ENCODE measurements at regions not wholly inside any gene's neighbourhood (a gene's known extent, or its start where the extent isn't known, plus 50 kb on each side); places are given as distances from the start of the nearest gene placed in this dataset.

- no CpG with 5 or more reads among the region's 2 CpGs for WGBS (ENCODE audit: extremely low coverage, insufficient coverage, low lambda C conversion rate)
- DNase-seq, result no peak
- no peak overlapping the region for H3K4ac ChIP-seq (ENCODE audit: low read depth, low read length)
Observed at GRCh38 chr13:37257706-37258105, 152.2 kb upstream of the CSNK1A1L start.

DNA sequence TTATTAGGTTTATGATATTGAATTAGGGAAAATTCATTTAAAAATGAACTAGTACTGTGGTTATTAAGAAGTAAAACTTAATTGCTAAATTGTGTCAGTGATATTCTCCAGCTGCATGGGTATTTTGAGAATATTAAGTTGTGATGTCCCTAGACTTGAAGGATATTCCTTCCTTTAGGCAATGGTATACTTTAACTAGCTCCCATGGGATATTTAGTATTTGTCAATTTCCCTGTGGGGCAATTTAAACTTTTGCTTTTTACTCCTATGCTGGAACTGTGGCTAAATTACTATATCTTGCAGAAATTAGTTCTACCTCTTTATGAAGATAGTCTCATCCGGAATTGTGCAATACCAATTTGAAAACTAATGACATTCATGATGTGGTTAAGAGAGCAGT is 151.6 kb upstream of the CSNK1A1L start:
- DNase-seq, result no peak
- Histone ChIP-seq H3K4me3 (ENCODE audit: low read length) (no peak overlapping the region), H3K79me2 (ENCODE audit: control insufficient read depth, insufficient read depth, low read length) (no peaks in the 10 kb centered on the region), H3K27me3 (ENCODE audit: insufficient read depth, low read length, poor library complexity) (no peaks in the 10 kb centered on the region), H3K4me1 (ENCODE audit: control insufficient read depth, low read depth, low read length) (no peaks in the 10 kb centered on the region), H2BK120ac (ENCODE audit: low read depth, low read length) (no peak overlapping the region), H2BK15ac (replicated peaks; ENCODE audit: low read depth) (no peak overlapping the region), H3K9ac (ENCODE audit: low read length) (no peak overlapping the region), H4K5ac (ENCODE audit: low read length) (no peak overlapping the region), H3K23ac (ENCODE audit: low read length) (no peak overlapping the region), H3K56ac (ENCODE audit: low read length) (no peak overlapping the region), H3K27ac (ENCODE audit: low read depth, low read length) (no peak overlapping the region), H2AK5ac (ENCODE audit: low read length) (no peak overlapping the region), H4K8ac (ENCODE audit: low read depth, low read length) (no peak overlapping the region), H3K79me1 (ENCODE audit: low read length) (no peaks in the 10 kb centered on the region), H3K36me3 (ENCODE audit: control insufficient read depth, insufficient read depth, low read length) (no peaks in the 10 kb centered on the region), H3K4ac (ENCODE audit: low read depth, low read length) (no peak overlapping the region), H2BK5ac (ENCODE audit: low read length) (no peak overlapping the region), H3K18ac (ENCODE audit: low read length) (no peak overlapping the region), H3K4me2 (ENCODE audit: low read length) (no peak overlapping the region)
- WGBS (ENCODE audit: extremely low coverage, insufficient coverage, low lambda C conversion rate), result no CpG with 5 or more reads among the region's 1 CpG

More at GRCh38 chr13:37257706-37258105, 152.2 kb upstream of the CSNK1A1L start:
- no peaks in the 10 kb centered on the region for H3K79me2 ChIP-seq (ENCODE audit: control insufficient read depth, insufficient read depth, low read length)
- H2AK5ac ChIP-seq (ENCODE audit: low read length), result no peak overlapping the region
- H2BK120ac ChIP-seq (ENCODE audit: low read depth, low read length), result no peak overlapping the region
- no peak overlapping the region for H4K8ac ChIP-seq (ENCODE audit: low read depth, low read length)
- H3K27me3 ChIP-seq (ENCODE audit: insufficient read depth, low read length, poor library complexity), result no peaks in the 10 kb centered on the region
- no peaks in the 10 kb centered on the region for H3K4me1 ChIP-seq (ENCODE audit: control insufficient read depth, low read depth, low read length)
- H3K36me3 ChIP-seq (ENCODE audit: control insufficient read depth, insufficient read depth, low read length), result no peaks in the 10 kb centered on the region
- H2BK5ac ChIP-seq (ENCODE audit: low read length), result no peak overlapping the region
- no peak overlapping the region for H3K56ac ChIP-seq (ENCODE audit: low read length)
- no peak overlapping the region for H2BK15ac ChIP-seq (replicated peaks; ENCODE audit: low read depth)
- H3K79me1 ChIP-seq (ENCODE audit: low read length), result no peaks in the 10 kb centered on the region
- H3K4me3 ChIP-seq (ENCODE audit: low read length), result no peak overlapping the region
- no peak overlapping the region for H3K23ac ChIP-seq (ENCODE audit: low read length)
- H4K5ac ChIP-seq (ENCODE audit: low read length), result no peak overlapping the region
- no peak overlapping the region for H3K27ac ChIP-seq (ENCODE audit: low read depth, low read length)
- H3K4me2 ChIP-seq (ENCODE audit: low read length), result no peak overlapping the region
- no peak overlapping the region for H3K18ac ChIP-seq (ENCODE audit: low read length)
- H3K9ac ChIP-seq (ENCODE audit: low read length), result no peak overlapping the region

- Histone ChIP-seq H3K79me2 (ENCODE audit: control insufficient read depth, insufficient read depth, low read length) (no peaks in the 10 kb centered on the region), H3K4me3 (ENCODE audit: low read length) (no peak overlapping the region), H3K79me1 (ENCODE audit: low read length) (no peaks in the 10 kb centered on the region), H2BK5ac (ENCODE audit: low read length) (no peak overlapping the region), H3K56ac (ENCODE audit: low read length) (no peak overlapping the region), H2BK15ac (replicated peaks; ENCODE audit: low read depth) (no peak overlapping the region), H3K27ac (ENCODE audit: low read depth, low read length) (no peak overlapping the region), H4K8ac (ENCODE audit: low read depth, low read length) (no peak overlapping the region), H2BK120ac (ENCODE audit: low read depth, low read length) (no peak overlapping the region), H3K9ac (ENCODE audit: low read length) (no peak overlapping the region), H3K4ac (ENCODE audit: low read depth, low read length) (no peak overlapping the region), H3K36me3 (ENCODE audit: control insufficient read depth, insufficient read depth, low read length) (no peaks in the 10 kb centered on the region), H3K4me1 (ENCODE audit: control insufficient read depth, low read depth, low read length) (no peaks in the 10 kb centered on the region), H3K18ac (ENCODE audit: low read length) (no peak overlapping the region), H3K27me3 (ENCODE audit: insufficient read depth, low read length, poor library complexity) (no peaks in the 10 kb centered on the region), H2AK5ac (ENCODE audit: low read length) (no peak overlapping the region), H3K4me2 (ENCODE audit: low read length) (no peak overlapping the region), H4K5ac (ENCODE audit: low read length) (no peak overlapping the region), H3K23ac (ENCODE audit: low read length) (no peak overlapping the region)
- WGBS (ENCODE audit: extremely low coverage, insufficient coverage, low lambda C conversion rate), result no CpG with 5 or more reads among the region's 4 CpGs
- no peak for DNase-seq
Observed at GRCh38 chr13:37241786-37242185, 136.3 kb upstream of the CSNK1A1L start.

DNA sequence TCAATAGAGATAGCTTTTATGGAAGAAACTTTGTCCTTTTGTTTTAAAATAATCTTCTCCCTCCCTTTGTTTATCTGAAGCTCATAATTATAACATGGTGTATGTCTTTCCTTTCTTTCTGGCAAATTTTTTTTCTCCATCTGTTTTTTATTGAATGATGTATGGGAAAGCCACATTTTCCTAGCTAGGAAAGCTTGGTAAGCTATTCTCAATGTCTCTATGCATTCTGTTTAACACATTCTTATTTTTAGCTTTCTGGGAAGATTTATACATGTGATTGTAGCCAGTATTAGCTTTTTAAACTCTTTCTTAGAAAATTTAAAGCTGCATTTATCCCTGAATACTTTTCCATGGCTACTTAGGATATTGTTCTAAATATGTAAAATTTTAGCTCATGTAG is 124.9 kb upstream of the CSNK1A1L start:
- Histone ChIP-seq H3K4me3 (ENCODE audit: low read length) (no peak overlapping the region), H3K4me2 (ENCODE audit: low read length) (no peak overlapping the region), H3K79me2 (ENCODE audit: control insufficient read depth, insufficient read depth, low read length) (no peaks in the 10 kb centered on the region), H3K9ac (ENCODE audit: low read length) (no peak overlapping the region), H3K18ac (ENCODE audit: low read length) (no peak overlapping the region), H3K4me1 (ENCODE audit: control insufficient read depth, low read depth, low read length) (no peaks in the 10 kb centered on the region), H2AK5ac (ENCODE audit: low read length) (no peak overlapping the region), H2BK5ac (ENCODE audit: low read length) (no peak overlapping the region), H3K23ac (ENCODE audit: low read length) (no peak overlapping the region), H3K27me3 (ENCODE audit: insufficient read depth, low read length, poor library complexity) (no peaks in the 10 kb centered on the region), H4K8ac (ENCODE audit: low read depth, low read length) (no peak overlapping the region), H3K79me1 (ENCODE audit: low read length) (no peaks in the 10 kb centered on the region), H2BK15ac (replicated peaks; ENCODE audit: low read depth) (no peak overlapping the region), H4K5ac (ENCODE audit: low read length) (no peak overlapping the region), H3K56ac (ENCODE audit: low read length) (no peak overlapping the region), H3K4ac (ENCODE audit: low read depth, low read length) (no peak overlapping the region), H3K27ac (ENCODE audit: low read depth, low read length) (no peak overlapping the region), H3K36me3 (ENCODE audit: control insufficient read depth, insufficient read depth, low read length) (no peaks in the 10 kb centered on the region), H2BK120ac (ENCODE audit: low read depth, low read length) (no peak overlapping the region)
- no peak for DNase-seq

GRCh38 chr13:37229931-37230330 is 124.5 kb upstream of the CSNK1A1L start:
- H2BK5ac ChIP-seq (ENCODE audit: low read length), result no peak overlapping the region
- H2BK15ac ChIP-seq (replicated peaks; ENCODE audit: low read depth), result no peak overlapping the region
- H2AK5ac ChIP-seq (ENCODE audit: low read length), result no peak overlapping the region
- no peak overlapping the region for H3K23ac ChIP-seq (ENCODE audit: low read length)
- H3K27me3 ChIP-seq (ENCODE audit: insufficient read depth, low read length, poor library complexity), result no peaks in the 10 kb centered on the region
- no peak overlapping the region for H3K4me2 ChIP-seq (ENCODE audit: low read length)
- no peak overlapping the region for H3K27ac ChIP-seq (ENCODE audit: low read depth, low read length)
- H4K8ac ChIP-seq (ENCODE audit: low read depth, low read length), result no peak overlapping the region
- H3K79me2 ChIP-seq (ENCODE audit: control insufficient read depth, insufficient read depth, low read length), result no peaks in the 10 kb centered on the region
- no peaks in the 10 kb centered on the region for H3K36me3 ChIP-seq (ENCODE audit: control insufficient read depth, insufficient read depth, low read length)
- H3K9ac ChIP-seq (ENCODE audit: low read length), result no peak overlapping the region
- no peak for DNase-seq
- no peak overlapping the region for H4K5ac ChIP-seq (ENCODE audit: low read length)
- H3K18ac ChIP-seq (ENCODE audit: low read length), result no peak overlapping the region
- H3K4ac ChIP-seq (ENCODE audit: low read depth, low read length), result no peak overlapping the region
- no peaks in the 10 kb centered on the region for H3K79me1 ChIP-seq (ENCODE audit: low read length)
- no peak overlapping the region for H2BK120ac ChIP-seq (ENCODE audit: low read depth, low read length)
- no peak overlapping the region for H3K4me3 ChIP-seq (ENCODE audit: low read length)
- no peak overlapping the region for H3K56ac ChIP-seq (ENCODE audit: low read length)
- WGBS (ENCODE audit: extremely low coverage, insufficient coverage, low lambda C conversion rate), result no CpG with 5 or more reads among the region's 1 CpG
- no peaks in the 10 kb centered on the region for H3K4me1 ChIP-seq (ENCODE audit: control insufficient read depth, low read depth, low read length)

GRCh38 chr13:37226971-37227370 is 121.5 kb upstream of the CSNK1A1L start:
- Histone ChIP-seq H2BK5ac (ENCODE audit: low read length) (no peak overlapping the region), H2AK5ac (ENCODE audit: low read length) (no peak overlapping the region), H3K79me2 (ENCODE audit: control insufficient read depth, insufficient read depth, low read length) (no peaks in the 10 kb centered on the region), H3K4ac (ENCODE audit: low read depth, low read length) (no peak overlapping the region), H4K8ac (ENCODE audit: low read depth, low read length) (no peak overlapping the region), H3K27me3 (ENCODE audit: insufficient read depth, low read length, poor library complexity) (no peaks in the 10 kb centered on the region), H3K56ac (ENCODE audit: low read length) (no peak overlapping the region), H3K4me1 (ENCODE audit: control insufficient read depth, low read depth, low read length) (no peaks in the 10 kb centered on the region), H3K23ac (ENCODE audit: low read length) (no peak overlapping the region), H3K18ac (ENCODE audit: low read length) (no peak overlapping the region), H3K9ac (ENCODE audit: low read length) (no peak overlapping the region), H3K79me1 (ENCODE audit: low read length) (no peaks in the 10 kb centered on the region), H4K5ac (ENCODE audit: low read length) (no peak overlapping the region), H3K4me3 (ENCODE audit: low read length) (no peak overlapping the region), H3K36me3 (ENCODE audit: control insufficient read depth, insufficient read depth, low read length) (no peaks in the 10 kb centered on the region), H3K4me2 (ENCODE audit: low read length) (no peak overlapping the region), H2BK120ac (ENCODE audit: low read depth, low read length) (no peak overlapping the region), H3K27ac (ENCODE audit: low read depth, low read length) (no peak overlapping the region), H2BK15ac (replicated peaks; ENCODE audit: low read depth) (no peak overlapping the region)
- no CpG with 5 or more reads among the region's 4 CpGs for WGBS (ENCODE audit: extremely low coverage, insufficient coverage, low lambda C conversion rate)
- DNase-seq, result no peak

All from mesendoderm (in vitro differentiated cells).